WTC11 (cell line): ENCODE measurements at regions not wholly inside any gene's neighbourhood (a gene's known extent, or its start where the extent isn't known, plus 50 kb on each side); places are given as distances from the start of the nearest gene placed in this dataset.

Experiments used
- ATAC-seq: fragments of 200-7000 bp; cut with Tn5 transposase; 2 replicates; pipeline ENCODE4 v1.10.0; 2021; ENCODE audit warnings: mild to moderate bottlenecking, moderate library complexity
- CTCF ChIA-PET: fragments of 300-600 bp; sonication (Branson Sonifier 250); formaldehyde crosslinking; loops from one replicate; lab custom pipeline; 2021; ENCODE audit warnings: antibody characterized with exemption; lab: Charles Lee
- POLR2A ChIA-PET: fragments of 350-600 bp; sonication (Branson Sonifier 250); formaldehyde crosslinking; loops from one replicate; lab custom pipeline; 2021; ENCODE audit warnings: antibody characterized with exemption; lab: Charles Lee
- DNase-seq: peaks from one replicate; pipeline ENCODE4 v3.0.0; 2021; ENCODE audit warnings: low spot score
- H3K27ac Mint-ChIP-seq: 2 replicates; pipeline ENCODE4 v1.8.0; 2021; ENCODE audit warnings: mixed read lengths
- H3K27me3 Mint-ChIP-seq: 2 replicates; pipeline ENCODE4 v1.8.0; 2021; ENCODE audit warnings: low read depth, mild to moderate bottlenecking, moderate library complexity, mixed read lengths
- H3K36me3 Mint-ChIP-seq: 2 replicates; pipeline ENCODE4 v1.8.0; 2021; ENCODE audit warnings: mixed read lengths
- H3K4me1 Mint-ChIP-seq: 2 replicates; pipeline ENCODE4 v1.8.0; 2022; ENCODE audit warnings: mixed read lengths
- H3K4me3 Mint-ChIP-seq: 2 replicates; pipeline ENCODE4 v1.8.0; 2021; ENCODE audit warnings: mild to moderate bottlenecking, moderate library complexity, mixed read lengths
- H3K9me3 Mint-ChIP-seq: 2 replicates; pipeline ENCODE4 v1.8.0; 2021; ENCODE audit warnings: mixed read lengths
- ATF2 ChIP-seq: sonication (generic); formaldehyde crosslinking; IDR thresholded peaks from 2 replicates; pipeline ENCODE4 v1.8.1; 2022; ENCODE audit warnings: low read depth, missing genetic modification reagents, borderline replicate concordance
- E2F1 ChIP-seq: sonication (generic); formaldehyde crosslinking; IDR thresholded peaks from 2 replicates; pipeline ENCODE4 v1.8.0; 2022; ENCODE audit warnings: mild to moderate bottlenecking, missing genetic modification reagents
- ESRRA ChIP-seq: sonication (generic); formaldehyde crosslinking; IDR thresholded peaks from 2 replicates; pipeline ENCODE4 v1.8.1; 2022; ENCODE audit warnings: mild to moderate bottlenecking, missing genetic modification reagents, borderline replicate concordance
- FOXJ3 ChIP-seq: sonication (generic); formaldehyde crosslinking; IDR thresholded peaks from 2 replicates; pipeline ENCODE4 v1.9.0; 2021; ENCODE audit warnings: missing genetic modification reagents, mild to moderate bottlenecking, borderline replicate concordance
- HMGA2 ChIP-seq: fragments of 250-450 bp; sonication (Bioruptor Pico); IDR thresholded peaks from 2 replicates; pipeline ENCODE4 v1.4.0; 2021; ENCODE audit warnings: mild to moderate bottlenecking, moderate library complexity
- JAZF1 ChIP-seq: fragments of 250-450 bp; sonication (Bioruptor Pico); IDR thresholded peaks from 2 replicates; pipeline ENCODE4 v1.9.0; 2021; ENCODE audit warnings: moderate library complexity, mild to moderate bottlenecking, inconsistent platforms
- MXD4 ChIP-seq: fragments of 250-450 bp; sonication (Bioruptor Pico); IDR thresholded peaks from 2 replicates; pipeline ENCODE4 v1.8.0; 2021; ENCODE audit warnings: mild to moderate bottlenecking, moderate library complexity, borderline replicate concordance
- MYBL2 ChIP-seq: sonication (generic); formaldehyde crosslinking; IDR thresholded peaks from 2 replicates; pipeline ENCODE4 v1.8.1; 2023; ENCODE audit warnings: mild to moderate bottlenecking, moderate library complexity, missing genetic modification reagents
- NFE2L1 ChIP-seq: sonication (generic); formaldehyde crosslinking; IDR thresholded peaks from 2 replicates; pipeline ENCODE4 v1.8.1; 2023; ENCODE audit warnings: missing genetic modification reagents
- NR2C2 ChIP-seq: sonication (generic); formaldehyde crosslinking; IDR thresholded peaks from 2 replicates; pipeline ENCODE4 v1.8.0; 2022; ENCODE audit warnings: mild to moderate bottlenecking, missing genetic modification reagents
- NR3C1 ChIP-seq: sonication (generic); formaldehyde crosslinking; conservative IDR thresholded peaks from 2 replicates; pipeline ENCODE4 v1.8.1; 2023; ENCODE audit warnings: low read depth, mild to moderate bottlenecking, missing genetic modification reagents
- OVOL2 ChIP-seq: fragments of 250-450 bp; sonication (Bioruptor Pico); IDR thresholded peaks from 2 replicates; pipeline ENCODE4 v1.9.0; 2021; ENCODE audit warnings: mild to moderate bottlenecking, borderline replicate concordance
- SMAD4 ChIP-seq: sonication (generic); formaldehyde crosslinking; IDR thresholded peaks from 2 replicates; pipeline ENCODE4 v1.8.0; 2022; ENCODE audit warnings: mild to moderate bottlenecking, missing genetic modification reagents
- TEAD4 ChIP-seq: sonication (generic); formaldehyde crosslinking; IDR thresholded peaks from 2 replicates; pipeline ENCODE4 v1.8.0; 2022; ENCODE audit warnings: mild to moderate bottlenecking, missing genetic modification reagents
- ZNF396 ChIP-seq: fragments of 250-450 bp; sonication (Bioruptor Pico); IDR thresholded peaks from 2 replicates; pipeline ENCODE4 v1.8.0; 2021; ENCODE audit warnings: mild to moderate bottlenecking, moderate library complexity, borderline replicate concordance
- TF ChIP-seq, protein P1 (sequence below): sonication (generic); formaldehyde crosslinking; IDR thresholded peaks from 2 replicates; pipeline ENCODE4 v1.8.1; 2022; ENCODE audit warnings: missing genetic modification reagents, borderline replicate concordance
- TF ChIP-seq, protein P2 (sequence below): fragments of 250-450 bp; sonication (Bioruptor Pico); conservative IDR thresholded peaks from 2 replicates; pipeline ENCODE4 v1.9.0; 2021; ENCODE audit warnings: mild to moderate bottlenecking
- TF ChIP-seq, protein P3 (sequence below): fragments of 250-450 bp; sonication (Bioruptor Pico); IDR thresholded peaks from 2 replicates; pipeline ENCODE4 v1.9.0; 2021; ENCODE audit warnings: mild to moderate bottlenecking

- no peak for TF ChIP-seq E2F1
- TF ChIP-seq, protein P1, sequence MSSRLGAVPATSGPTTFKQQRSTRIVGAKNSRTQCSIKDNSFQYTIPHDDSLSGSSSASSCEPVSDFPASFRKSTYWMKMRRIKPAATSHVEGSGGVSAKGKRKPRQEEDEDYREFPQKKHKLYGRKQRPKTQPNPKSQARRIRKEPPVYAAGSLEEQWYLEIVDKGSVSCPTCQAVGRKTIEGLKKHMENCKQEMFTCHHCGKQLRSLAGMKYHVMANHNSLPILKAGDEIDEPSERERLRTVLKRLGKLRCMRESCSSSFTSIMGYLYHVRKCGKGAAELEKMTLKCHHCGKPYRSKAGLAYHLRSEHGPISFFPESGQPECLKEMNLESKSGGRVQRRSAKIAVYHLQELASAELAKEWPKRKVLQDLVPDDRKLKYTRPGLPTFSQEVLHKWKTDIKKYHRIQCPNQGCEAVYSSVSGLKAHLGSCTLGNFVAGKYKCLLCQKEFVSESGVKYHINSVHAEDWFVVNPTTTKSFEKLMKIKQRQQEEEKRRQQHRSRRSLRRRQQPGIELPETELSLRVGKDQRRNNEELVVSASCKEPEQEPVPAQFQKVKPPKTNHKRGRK (CRISPR knock-in tag): no peak
- no peak for TF ChIP-seq MXD4 (CRISPR knock-in tag)
These were observed 264.6 kb downstream of the ALG10 start (continued) for GRCh38 chr12:34286934-34287333.

- CTCF ChIA-PET: no interaction called here
- POLR2A ChIA-PET: no interaction called here
- H3K36me3 Mint-ChIP-seq: peaks cover 74% of the 10 kb centered on the region
- H3K27ac Mint-ChIP-seq: no peak overlapping the region
- H3K27me3 Mint-ChIP-seq: peaks cover 5% of the 10 kb centered on the region
- DNase-seq (no peak), ATAC-seq (no peak)
- no peak overlapping the region for H3K4me3 Mint-ChIP-seq
- TF ChIP-seq NFE2L1 (CRISPR knock-in tag): no peak
- no peak for TF ChIP-seq MYBL2
- no peak for TF ChIP-seq JAZF1 (CRISPR knock-in tag)
- TF ChIP-seq, protein P2, sequence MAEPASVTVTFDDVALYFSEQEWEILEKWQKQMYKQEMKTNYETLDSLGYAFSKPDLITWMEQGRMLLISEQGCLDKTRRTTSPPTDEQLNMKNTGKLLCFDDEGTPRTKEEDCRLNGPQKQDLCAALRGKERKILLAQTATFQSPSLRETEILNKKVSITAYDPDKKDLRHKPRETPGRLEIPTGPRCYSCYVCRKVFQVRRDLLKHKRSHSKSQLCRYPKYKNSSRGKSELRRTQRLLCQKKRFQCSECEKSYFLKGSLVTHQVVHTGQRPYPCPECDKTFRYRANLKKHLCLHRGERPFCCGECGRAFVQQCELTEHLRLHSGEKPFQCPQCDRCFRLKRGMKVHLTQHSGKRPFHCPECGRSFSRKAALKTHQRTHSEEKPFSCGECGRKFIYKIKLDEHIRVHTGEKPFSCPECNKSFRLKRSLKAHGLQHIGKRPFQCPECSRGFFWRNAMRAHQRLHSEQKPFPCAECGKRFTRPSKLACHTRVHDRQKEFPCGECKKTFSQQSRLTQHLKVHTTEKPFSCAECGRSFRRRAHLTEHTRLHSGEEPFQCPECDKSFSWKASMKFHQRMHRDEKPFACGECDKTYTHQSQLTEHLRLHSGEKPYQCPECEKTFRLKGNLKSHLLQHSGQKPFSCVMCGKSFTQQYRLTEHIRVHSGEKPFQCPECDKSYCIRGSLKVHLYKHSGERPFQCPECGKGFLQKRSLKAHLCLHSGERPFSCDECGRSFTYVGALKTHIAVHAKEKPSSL (CRISPR knock-in tag): no peak
- no peak for TF ChIP-seq TEAD4
- no peak for TF ChIP-seq SMAD4 (CRISPR knock-in tag)
- no peak for TF ChIP-seq NR3C1
- TF ChIP-seq ATF2: no peak
- TF ChIP-seq, protein P3, sequence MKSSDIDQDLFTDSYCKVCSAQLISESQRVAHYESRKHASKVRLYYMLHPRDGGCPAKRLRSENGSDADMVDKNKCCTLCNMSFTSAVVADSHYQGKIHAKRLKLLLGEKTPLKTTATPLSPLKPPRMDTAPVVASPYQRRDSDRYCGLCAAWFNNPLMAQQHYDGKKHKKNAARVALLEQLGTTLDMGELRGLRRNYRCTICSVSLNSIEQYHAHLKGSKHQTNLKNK (CRISPR knock-in tag): no peak
- TF ChIP-seq ZNF396: no peak
- TF ChIP-seq NR2C2 (CRISPR knock-in tag): no peak
- no peak for TF ChIP-seq HMGA2 (CRISPR knock-in tag)
- no peak for TF ChIP-seq OVOL2 (CRISPR knock-in tag)
- TF ChIP-seq ESRRA (CRISPR knock-in tag): no peak
- peaks cover 71% of the 10 kb centered on the region for H3K9me3 Mint-ChIP-seq
- no peaks in the 10 kb centered on the region for H3K4me1 Mint-ChIP-seq
These were observed 265.1 kb downstream of the ALG10 start for GRCh38 chr12:34287437-34287836.

DNA sequence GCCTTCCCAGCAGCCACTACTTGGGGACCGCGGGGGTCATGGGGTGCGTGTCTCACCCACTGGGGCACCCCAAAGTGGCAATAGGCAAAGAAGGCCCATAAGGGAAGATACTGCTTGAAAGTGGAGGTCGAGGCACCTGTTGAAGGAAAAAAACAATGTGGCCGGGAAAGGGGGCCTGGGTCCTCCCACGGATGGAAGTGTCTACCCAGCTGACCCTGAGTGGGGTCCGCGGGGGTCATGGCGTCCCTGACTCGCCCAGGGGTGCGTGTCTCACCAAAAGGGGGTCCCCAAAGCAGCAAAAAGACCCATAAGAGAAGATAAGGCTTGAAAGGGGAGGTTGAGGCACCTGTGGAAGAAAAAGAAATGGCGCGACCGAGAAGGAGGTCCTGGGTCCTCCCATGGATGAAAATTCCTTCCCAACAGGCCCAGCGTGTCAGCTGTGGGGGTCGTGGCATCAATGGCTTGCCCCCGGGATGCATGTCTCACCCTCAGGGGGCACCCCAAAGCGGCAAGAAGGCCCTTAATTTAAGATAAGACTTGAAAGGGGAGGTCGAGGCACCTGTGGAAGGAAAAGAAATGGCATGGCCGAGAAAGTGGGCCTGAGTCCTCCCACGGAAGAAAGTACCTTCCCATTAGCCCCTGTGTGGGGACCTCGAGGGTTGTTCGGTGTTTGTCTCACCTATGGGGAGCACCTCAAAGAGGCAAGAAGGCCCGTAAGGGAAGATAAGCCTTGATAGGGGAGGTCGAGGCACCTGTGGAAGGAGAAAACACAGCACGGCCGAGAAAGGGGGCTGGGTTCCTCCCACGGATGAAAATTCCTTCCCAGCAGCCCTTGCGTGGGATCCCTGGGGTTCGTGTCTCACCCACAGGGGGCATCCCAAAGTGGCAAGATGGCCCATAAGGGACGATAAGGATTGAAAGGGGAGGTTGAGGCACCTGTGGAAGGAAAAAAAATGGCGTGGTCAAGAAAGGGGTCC, 266.0 kb downstream of the ALG10 start:
- POLR2A ChIA-PET: no interaction called here
- peaks cover 83% of the 10 kb centered on the region for H3K36me3 Mint-ChIP-seq
- DNase-seq (no peak), ATAC-seq (no peak)
- no peak overlapping the region for H3K27ac Mint-ChIP-seq
- no peak overlapping the region for H3K4me3 Mint-ChIP-seq
- peaks cover 12% of the 10 kb centered on the region for H3K27me3 Mint-ChIP-seq
- CTCF ChIA-PET: no interaction called here
- no peak for TF ChIP-seq FOXJ3 (CRISPR knock-in tag)
- no peaks in the 10 kb centered on the region for H3K4me1 Mint-ChIP-seq
- H3K9me3 Mint-ChIP-seq: peaks cover 73% of the 10 kb centered on the region
